Panc1 (cell line): ENCODE measurements at regions not wholly inside any gene's neighbourhood (a gene's known extent, or its start where the extent isn't known, plus 50 kb on each side); places are given as distances from the start of the nearest gene placed in this dataset.
"Not testable (repeated sequence)": the region's sequence is repeated elsewhere in the genome, so short reads cannot be mapped to it uniquely, and the experiment has no call there.

Experiments
- ATAC-seq: fragments of 200-7000 bp; cut with Tn5 transposase; 2 replicates; pipeline ENCODE4 v1.9.1; 2020; ENCODE audit warnings: mild to moderate bottlenecking, moderate library complexity
- BruUV-seq: library from RNA; stranded (reverse); fragments of 400-500 nt; replicated peaks from 2 replicates; lab custom pipeline; 2021; lab: Mats Ljungman, UMichigan
- CTCF ChIA-PET: fragments of 300-600 bp; sonication (Branson Sonifier 250); formaldehyde crosslinking; loops from one replicate; lab custom pipeline; 2022; ENCODE audit warnings: antibody characterized with exemption; lab: Charles Lee
- POLR2A ChIA-PET: fragments of 300-600 bp; sonication (Branson Sonifier 250); formaldehyde crosslinking; loops from one replicate; lab custom pipeline; 2022; ENCODE audit warnings: antibody characterized with exemption; lab: Charles Lee
- DNase-seq: peaks from one replicate; pipeline ENCODE4 v3.0.0-alpha.2; 2010; ENCODE audit warnings: low read depth, low spot score
- H3K27ac ChIP-seq: 2 replicates; pipeline ENCODE4 v1.5.1; 2011; ENCODE audit warnings: mild to moderate bottlenecking, low read length, inconsistent platforms
- H3K27me3 ChIP-seq: fragments of 200-500 bp; sonication (Bioruptor generic); 2 replicates; pipeline ENCODE4 v1.6.0; 2014; ENCODE audit warnings: low read length, inconsistent platforms; ENCODE audit not compliant: control insufficient read depth, insufficient read depth
- H3K36me3 ChIP-seq: fragments of 200-500 bp; sonication (Bioruptor generic); 2 replicates; pipeline ENCODE4 v1.5.1; 2014; ENCODE audit warnings: inconsistent platforms, mild to moderate bottlenecking, low read length, moderate library complexity; ENCODE audit not compliant: control insufficient read depth, insufficient read depth
- H3K4me1 ChIP-seq: 2 replicates; pipeline ENCODE4 v1.5.1; 2011; ENCODE audit warnings: inconsistent platforms, mild to moderate bottlenecking, low read length, moderate library complexity; ENCODE audit not compliant: control insufficient read depth, insufficient read depth
- H3K4me3 ChIP-seq, 2 experiments: 2 replicates each; pipeline ENCODE4 v1.5.1; 2011 to 2012; ENCODE audit warnings: low read depth in 2 of 2, low read length in 2 of 2, mild to moderate bottlenecking in 2 of 2, inconsistent platforms in 1 of 2, moderate library complexity in 1 of 2
- H3K9me3 ChIP-seq: fragments of 200-500 bp; sonication (Bioruptor generic); 2 replicates; pipeline ENCODE4 v1.5.1; 2014; ENCODE audit warnings: low read depth, mild to moderate bottlenecking, inconsistent platforms, low read length, moderate library complexity; ENCODE audit not compliant: control insufficient read depth, insufficient read depth
- POLR2AphosphoS5 ChIP-seq: IDR thresholded peaks from 2 replicates; pipeline ENCODE4 v1.6.1; 2012; ENCODE audit warnings: mild to moderate bottlenecking, low read depth, low read length, moderate library complexity
- SIN3A ChIP-seq: IDR thresholded peaks from 2 replicates; pipeline ENCODE4 v1.6.1; 2012; ENCODE audit warnings: low read depth, mild to moderate bottlenecking, low read length, moderate library complexity, borderline replicate concordance; ENCODE audit not compliant: insufficient read depth
- TCF7L2 ChIP-seq: IDR thresholded peaks from 2 replicates; pipeline ENCODE4 v1.6.1; 2011; ENCODE audit warnings: mild to moderate bottlenecking, low read depth, low read length, inconsistent platforms
- in situ Hi-C: cut with HindIII; loops from 2 replicates; pipeline ENCODE4 v1.10.0; 2016; ENCODE audit warnings: low sequenced_read_pairs, low pct_unique_long_range_greater_than_20kb
- intact Hi-C: fragments of 100-400 bp; cut with micrococcal nuclease; formaldehyde crosslinking; loops from one replicate; pipeline ENCODE4 v1.10.0; 2022; ENCODE audit not compliant: unreplicated experiment
- TF ChIP-seq, protein P1 (sequence below), 2 experiments: IDR thresholded peaks; 2 replicates each; pipeline ENCODE4 v1.6.1; 2011 to 2012; ENCODE audit warnings: low read depth in 2 of 2, control low read depth in 1 of 2, low read length in 1 of 2, mild to moderate bottlenecking in 1 of 2, moderate library complexity in 1 of 2; ENCODE audit not compliant: insufficient read depth in 1 of 2
- TF ChIP-seq, protein P2 (sequence below): fragments of 450-650 bp; IDR thresholded peaks from 2 replicates; pipeline ENCODE4 v1.5.1; 2017; ENCODE audit warnings: mild to moderate bottlenecking

DNA sequence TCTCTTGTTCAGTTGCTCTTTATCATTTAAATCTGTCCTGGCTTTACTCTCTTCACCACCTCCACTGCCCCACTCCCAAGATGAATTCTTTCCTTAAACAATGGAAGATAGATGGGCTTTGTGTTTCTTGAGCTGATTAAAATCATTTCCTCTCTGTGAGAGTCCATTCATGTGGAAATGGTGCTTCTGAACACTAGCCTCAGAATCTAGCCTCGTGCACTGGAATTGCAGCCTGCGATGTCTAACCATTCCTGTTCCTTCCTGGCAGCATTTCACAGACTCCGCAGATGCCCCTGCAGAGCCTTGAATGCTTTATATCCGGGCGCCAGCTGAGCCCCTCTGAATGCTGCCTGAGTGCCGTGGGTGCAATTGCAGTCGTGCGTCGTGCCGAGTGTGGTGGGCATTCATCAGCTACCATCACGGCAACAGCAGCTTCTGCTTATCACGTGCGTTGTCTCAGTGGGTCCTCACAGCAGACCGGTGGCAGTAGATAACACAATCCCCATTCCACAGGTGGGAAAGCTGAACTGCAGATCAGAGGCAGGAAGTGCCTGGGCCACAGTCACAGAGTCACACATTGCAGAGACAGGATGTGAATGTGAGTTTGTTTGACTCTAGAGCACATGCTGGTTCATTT lies 172.8 kb upstream of the WSCD1 start:
- POLR2A ChIA-PET: no interaction called here
- DNase-seq (no peak), ATAC-seq (no peak)
- Histone ChIP-seq H3K4me1 (no peaks in the 10 kb centered on the region), H3K27ac (no peak overlapping the region), H3K4me3 (no peak overlapping the region), H3K9me3 (no peaks in the 10 kb centered on the region), H3K27me3 (peaks cover 2% of the 10 kb centered on the region; the same call in 1 of the 2 replicates), H3K36me3 (no peaks in the 10 kb centered on the region)
- intact Hi-C loops (no loop called here), in situ Hi-C loops (no loop called here)
- TF ChIP-seq SIN3A: no peak
- TF ChIP-seq, protein P1, sequence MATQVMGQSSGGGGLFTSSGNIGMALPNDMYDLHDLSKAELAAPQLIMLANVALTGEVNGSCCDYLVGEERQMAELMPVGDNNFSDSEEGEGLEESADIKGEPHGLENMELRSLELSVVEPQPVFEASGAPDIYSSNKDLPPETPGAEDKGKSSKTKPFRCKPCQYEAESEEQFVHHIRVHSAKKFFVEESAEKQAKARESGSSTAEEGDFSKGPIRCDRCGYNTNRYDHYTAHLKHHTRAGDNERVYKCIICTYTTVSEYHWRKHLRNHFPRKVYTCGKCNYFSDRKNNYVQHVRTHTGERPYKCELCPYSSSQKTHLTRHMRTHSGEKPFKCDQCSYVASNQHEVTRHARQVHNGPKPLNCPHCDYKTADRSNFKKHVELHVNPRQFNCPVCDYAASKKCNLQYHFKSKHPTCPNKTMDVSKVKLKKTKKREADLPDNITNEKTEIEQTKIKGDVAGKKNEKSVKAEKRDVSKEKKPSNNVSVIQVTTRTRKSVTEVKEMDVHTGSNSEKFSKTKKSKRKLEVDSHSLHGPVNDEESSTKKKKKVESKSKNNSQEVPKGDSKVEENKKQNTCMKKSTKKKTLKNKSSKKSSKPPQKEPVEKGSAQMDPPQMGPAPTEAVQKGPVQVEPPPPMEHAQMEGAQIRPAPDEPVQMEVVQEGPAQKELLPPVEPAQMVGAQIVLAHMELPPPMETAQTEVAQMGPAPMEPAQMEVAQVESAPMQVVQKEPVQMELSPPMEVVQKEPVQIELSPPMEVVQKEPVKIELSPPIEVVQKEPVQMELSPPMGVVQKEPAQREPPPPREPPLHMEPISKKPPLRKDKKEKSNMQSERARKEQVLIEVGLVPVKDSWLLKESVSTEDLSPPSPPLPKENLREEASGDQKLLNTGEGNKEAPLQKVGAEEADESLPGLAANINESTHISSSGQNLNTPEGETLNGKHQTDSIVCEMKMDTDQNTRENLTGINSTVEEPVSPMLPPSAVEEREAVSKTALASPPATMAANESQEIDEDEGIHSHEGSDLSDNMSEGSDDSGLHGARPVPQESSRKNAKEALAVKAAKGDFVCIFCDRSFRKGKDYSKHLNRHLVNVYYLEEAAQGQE (IDR thresholded peaks at IDR 0.05; ENCODE audit: insufficient read depth in 1 of 2, low read depth in 2 of 2, low read length in 1 of 2): no peak
- TF ChIP-seq POLR2AphosphoS5: no peak
- TF ChIP-seq, protein P2, sequence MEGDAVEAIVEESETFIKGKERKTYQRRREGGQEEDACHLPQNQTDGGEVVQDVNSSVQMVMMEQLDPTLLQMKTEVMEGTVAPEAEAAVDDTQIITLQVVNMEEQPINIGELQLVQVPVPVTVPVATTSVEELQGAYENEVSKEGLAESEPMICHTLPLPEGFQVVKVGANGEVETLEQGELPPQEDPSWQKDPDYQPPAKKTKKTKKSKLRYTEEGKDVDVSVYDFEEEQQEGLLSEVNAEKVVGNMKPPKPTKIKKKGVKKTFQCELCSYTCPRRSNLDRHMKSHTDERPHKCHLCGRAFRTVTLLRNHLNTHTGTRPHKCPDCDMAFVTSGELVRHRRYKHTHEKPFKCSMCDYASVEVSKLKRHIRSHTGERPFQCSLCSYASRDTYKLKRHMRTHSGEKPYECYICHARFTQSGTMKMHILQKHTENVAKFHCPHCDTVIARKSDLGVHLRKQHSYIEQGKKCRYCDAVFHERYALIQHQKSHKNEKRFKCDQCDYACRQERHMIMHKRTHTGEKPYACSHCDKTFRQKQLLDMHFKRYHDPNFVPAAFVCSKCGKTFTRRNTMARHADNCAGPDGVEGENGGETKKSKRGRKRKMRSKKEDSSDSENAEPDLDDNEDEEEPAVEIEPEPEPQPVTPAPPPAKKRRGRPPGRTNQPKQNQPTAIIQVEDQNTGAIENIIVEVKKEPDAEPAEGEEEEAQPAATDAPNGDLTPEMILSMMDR: no peak
- TF ChIP-seq TCF7L2: no peak
- no TSS peak for BruUV-seq
- CTCF ChIA-PET: interaction anchor here (0.5 kb wide), 1 partner anchor 898 kb away, joined by 11 read pairs; no protein-coding TSS in a partner anchor

DNA sequence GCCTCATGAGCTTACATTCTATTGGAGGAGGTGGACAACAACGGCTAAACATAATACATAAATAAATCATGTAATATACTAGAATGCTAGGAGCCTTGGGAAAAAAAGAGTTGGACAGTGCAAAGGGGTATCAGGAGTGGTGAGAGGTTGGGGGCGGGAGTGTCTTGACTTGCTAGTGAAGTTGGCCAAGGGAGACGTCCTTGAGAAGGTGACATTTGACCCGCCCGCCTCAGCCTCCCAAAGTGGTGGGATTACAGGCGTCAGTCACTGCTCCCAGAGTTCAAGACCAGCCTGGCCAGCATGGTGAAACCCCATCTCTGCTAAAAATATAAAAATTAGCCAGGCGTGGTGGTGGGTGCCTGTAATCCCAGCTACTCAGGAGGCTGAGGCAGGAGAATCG lies 172.2 kb upstream of the WSCD1 start:
- POLR2A ChIA-PET, BruUV-seq, intact Hi-C loops, ATAC-seq, H3K9me3 ChIP-seq, DNase-seq, H3K4me1 ChIP-seq, H3K27me3 ChIP-seq, H3K27ac ChIP-seq, in situ Hi-C loops, H3K4me3 ChIP-seq, H3K36me3 ChIP-seq: not testable (repeated sequence)
- CTCF ChIA-PET: interaction anchor here (0.5 kb wide), 1 partner anchor 897 kb away, joined by 11 read pairs; no protein-coding TSS in a partner anchor

DNA sequence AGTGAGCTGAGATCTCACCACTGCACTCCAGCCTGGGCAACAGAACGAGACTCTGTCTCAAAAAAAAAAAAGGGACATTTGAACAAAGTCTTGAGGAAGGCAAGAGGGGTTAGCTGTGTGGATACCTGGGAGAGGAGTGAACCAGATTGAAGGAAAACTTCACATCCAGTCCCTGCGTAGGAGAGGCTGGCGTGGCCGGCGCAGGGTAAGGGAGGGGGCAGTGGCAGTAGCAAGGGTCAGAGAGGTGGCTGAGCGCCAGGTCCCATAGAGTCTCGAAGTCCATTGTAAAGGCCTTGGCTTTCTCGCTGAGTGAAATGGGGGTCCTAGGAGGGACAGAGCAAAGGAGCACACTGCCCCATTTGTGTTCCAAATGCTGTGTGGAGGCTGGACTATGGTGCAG lies 171.8 kb upstream of the WSCD1 start:
- Histone ChIP-seq H3K36me3 (no peaks in the 10 kb centered on the region), H3K27ac (no peak overlapping the region), H3K9me3 (no peaks in the 10 kb centered on the region), H3K4me3 (no peak overlapping the region), H3K4me1 (no peaks in the 10 kb centered on the region), H3K27me3 (no peaks in the 10 kb centered on the region)
- ChIA-PET POLR2A (no interaction called here), CTCF (no interaction called here)
- no peak for ATAC-seq
- in situ Hi-C loops: no loop called here
- DNase-seq: no peak
- no TSS peak for BruUV-seq
- intact Hi-C loops: no loop called here
- TF ChIP-seq POLR2AphosphoS5 (no peak), TCF7L2 (no peak), SIN3A (no peak)
- TF ChIP-seq, protein P1 (IDR thresholded peaks at IDR 0.05; ENCODE audit: insufficient read depth in 1 of 2, low read depth in 2 of 2, low read length in 1 of 2): no peak
- TF ChIP-seq, protein P2: no peak
